Activated B cell treated with CpG ODN at 0.5 μM for 24 hours (primary cell): ENCODE measurements at regions not wholly inside any gene's neighbourhood (a gene's known extent, or its start where the extent isn't known, plus 50 kb on each side); places are given as distances from the start of the nearest gene placed in this dataset.

Source experiments
- ATAC-seq: fragments of 200-7000 bp; cut with Tn5 transposase; one replicate; pipeline ENCODE4 v1.10.0; 2021; ENCODE audit warnings: low read depth, mild to moderate bottlenecking, moderate library complexity
- CTCF ChIA-PET: fragments of 350-600 bp; sonication (Branson Sonifier 250); formaldehyde crosslinking; loops from one replicate; lab custom pipeline; 2021; ENCODE audit warnings: antibody characterized with exemption; lab: Charles Lee
- POLR2A ChIA-PET: fragments of 350-600 bp; sonication (Branson Sonifier 250); formaldehyde crosslinking; loops from one replicate; lab custom pipeline; 2021; ENCODE audit warnings: antibody characterized with exemption; lab: Charles Lee
- DNase-seq: peaks from one replicate; pipeline ENCODE4 v3.0.0; 2022
- H3K27ac Mint-ChIP-seq: one replicate; pipeline ENCODE4 v1.8.0; 2020; ENCODE audit warnings: mixed read lengths
- H3K27me3 Mint-ChIP-seq: one replicate; pipeline ENCODE4 v1.8.0; 2021; ENCODE audit warnings: mixed read lengths
- H3K36me3 Mint-ChIP-seq: one replicate; pipeline ENCODE4 v1.8.0; 2021; ENCODE audit warnings: low read depth, mixed read lengths
- H3K4me1 Mint-ChIP-seq: one replicate; pipeline ENCODE4 v1.8.0; 2021; ENCODE audit warnings: mixed read lengths
- H3K4me3 Mint-ChIP-seq: one replicate; pipeline ENCODE4 v1.8.0; 2020; ENCODE audit warnings: mild to moderate bottlenecking, mixed read lengths
- H3K9me3 Mint-ChIP-seq: one replicate; pipeline ENCODE4 v1.8.0; 2020; ENCODE audit warnings: mixed read lengths
- intact Hi-C: fragments of 100-400 bp; cut with micrococcal nuclease; formaldehyde crosslinking; loops from one replicate; pipeline ENCODE4 v1.15.1; 2024
- TF ChIP-seq, protein P1 (sequence below): fragments of 200-600 bp; IDR thresholded peaks from one replicate; pipeline ENCODE4 v1.8.0; 2022; ENCODE audit warnings: antibody characterized with exemption, mild to moderate bottlenecking

DNA sequence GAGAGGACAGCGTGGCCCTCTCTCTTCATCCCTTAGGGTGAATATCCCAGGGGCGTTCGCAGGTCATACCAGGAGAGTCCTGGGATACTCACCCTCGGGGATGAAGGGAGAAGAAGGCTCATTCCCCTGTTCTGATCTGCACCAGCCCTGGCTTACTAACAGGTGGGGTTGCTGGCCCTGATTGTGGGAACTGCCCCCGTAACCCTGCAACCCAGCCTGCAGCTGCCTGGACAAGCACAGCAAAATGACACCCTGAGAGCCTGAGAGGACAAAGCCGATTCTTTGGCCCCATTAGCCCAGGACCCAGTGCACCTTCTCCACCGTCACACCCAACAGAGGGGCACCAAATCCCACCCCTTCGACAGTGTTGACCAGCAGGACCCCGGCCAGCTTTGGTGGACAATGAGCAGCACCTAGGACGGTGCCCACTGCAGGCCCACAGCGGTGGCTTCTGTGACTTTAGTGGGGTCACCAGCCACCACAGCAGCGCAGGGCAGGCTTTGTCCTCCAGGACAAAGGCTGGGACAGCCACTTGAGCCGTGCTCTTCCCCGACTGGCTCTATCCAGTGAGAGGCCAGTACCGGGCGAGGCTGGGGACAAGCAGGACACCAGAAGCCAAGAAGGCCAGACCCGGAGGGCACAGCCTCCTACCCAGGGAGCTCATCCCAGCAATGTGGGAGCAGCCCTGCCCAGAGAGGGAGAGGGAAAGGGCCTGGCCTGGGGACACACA is 98.5 kb upstream of the RTL6 start:
- Mint-ChIP-seq H3K27me3 (peaks cover 24% of the 10 kb centered on the region), H3K4me3 (no peak overlapping the region), H3K4me1 (no peaks in the 10 kb centered on the region), H3K36me3 (no peaks in the 10 kb centered on the region), H3K27ac (no peak overlapping the region), H3K9me3 (no peaks in the 10 kb centered on the region)
- POLR2A ChIA-PET: no interaction called here
- DNase-seq (no peak), ATAC-seq (no peak)
- CTCF ChIA-PET: no interaction called here
- TF ChIP-seq, protein P1, sequence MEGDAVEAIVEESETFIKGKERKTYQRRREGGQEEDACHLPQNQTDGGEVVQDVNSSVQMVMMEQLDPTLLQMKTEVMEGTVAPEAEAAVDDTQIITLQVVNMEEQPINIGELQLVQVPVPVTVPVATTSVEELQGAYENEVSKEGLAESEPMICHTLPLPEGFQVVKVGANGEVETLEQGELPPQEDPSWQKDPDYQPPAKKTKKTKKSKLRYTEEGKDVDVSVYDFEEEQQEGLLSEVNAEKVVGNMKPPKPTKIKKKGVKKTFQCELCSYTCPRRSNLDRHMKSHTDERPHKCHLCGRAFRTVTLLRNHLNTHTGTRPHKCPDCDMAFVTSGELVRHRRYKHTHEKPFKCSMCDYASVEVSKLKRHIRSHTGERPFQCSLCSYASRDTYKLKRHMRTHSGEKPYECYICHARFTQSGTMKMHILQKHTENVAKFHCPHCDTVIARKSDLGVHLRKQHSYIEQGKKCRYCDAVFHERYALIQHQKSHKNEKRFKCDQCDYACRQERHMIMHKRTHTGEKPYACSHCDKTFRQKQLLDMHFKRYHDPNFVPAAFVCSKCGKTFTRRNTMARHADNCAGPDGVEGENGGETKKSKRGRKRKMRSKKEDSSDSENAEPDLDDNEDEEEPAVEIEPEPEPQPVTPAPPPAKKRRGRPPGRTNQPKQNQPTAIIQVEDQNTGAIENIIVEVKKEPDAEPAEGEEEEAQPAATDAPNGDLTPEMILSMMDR: no peak
- intact Hi-C loops: no loop called here

DNA sequence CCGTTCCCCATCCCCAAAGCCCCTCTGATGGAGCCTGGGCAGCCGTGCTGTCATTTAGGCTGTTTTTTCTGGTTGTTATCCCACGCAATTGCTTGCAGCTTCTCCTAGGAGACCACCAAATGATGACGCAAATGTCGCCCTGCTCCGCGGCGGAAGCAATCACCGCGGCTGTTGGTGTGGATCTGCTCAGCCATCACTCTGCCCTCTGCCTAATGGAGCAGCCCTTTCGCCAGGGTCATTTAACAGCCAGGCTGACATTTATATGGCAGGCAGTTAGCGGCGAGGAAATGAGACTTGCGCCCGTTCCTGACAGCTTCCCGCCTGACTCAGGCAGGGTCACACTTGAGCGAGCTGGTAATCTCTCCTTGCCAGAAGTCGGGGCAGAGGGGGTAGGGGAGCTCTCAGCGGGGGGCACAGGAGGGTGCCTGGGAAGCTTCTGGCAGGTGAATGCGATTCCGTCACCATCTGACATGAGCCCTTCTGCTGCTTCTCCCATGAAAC is 97.9 kb upstream of the RTL6 start:
- no peak overlapping the region for H3K4me3 Mint-ChIP-seq
- intact Hi-C loops: no loop called here
- no peaks in the 10 kb centered on the region for H3K9me3 Mint-ChIP-seq
- ChIA-PET CTCF (no interaction called here), POLR2A (no interaction called here)
- H3K4me1 Mint-ChIP-seq: no peaks in the 10 kb centered on the region
- DNase-seq (no peak), ATAC-seq (no peak)
- H3K27me3 Mint-ChIP-seq: peaks cover 23% of the 10 kb centered on the region
- H3K27ac Mint-ChIP-seq: no peak overlapping the region
- H3K36me3 Mint-ChIP-seq: no peaks in the 10 kb centered on the region
- TF ChIP-seq, protein P1: no peak

DNA sequence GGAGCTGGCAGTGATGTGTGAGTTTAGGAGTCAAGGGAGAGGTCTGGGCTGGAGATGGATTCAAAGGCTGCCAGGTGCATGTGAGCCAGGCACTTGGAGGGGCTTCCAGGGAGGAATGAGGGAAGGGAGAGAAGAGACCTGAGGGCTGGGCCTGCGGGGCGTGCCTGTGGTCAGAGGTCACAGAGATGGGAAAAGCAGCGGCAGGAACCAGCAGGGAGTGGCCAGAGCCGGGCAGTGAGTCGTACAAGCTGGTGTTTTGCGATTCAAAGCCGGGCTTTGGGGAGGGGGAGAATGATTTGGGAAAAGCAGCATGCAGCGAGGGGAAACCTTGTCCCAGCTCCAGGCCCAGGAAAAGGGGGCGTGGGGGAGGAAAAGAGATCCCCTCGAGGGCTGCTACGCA is 96.9 kb upstream of the RTL6 start:
- ChIA-PET CTCF (no interaction called here), POLR2A (no interaction called here)
- Mint-ChIP-seq H3K4me1 (no peaks in the 10 kb centered on the region), H3K27me3 (peaks cover 21% of the 10 kb centered on the region), H3K4me3 (no peak overlapping the region), H3K9me3 (no peaks in the 10 kb centered on the region), H3K36me3 (no peaks in the 10 kb centered on the region), H3K27ac (no peak overlapping the region)
- DNase-seq (no peak), ATAC-seq (no peak)
- TF ChIP-seq, protein P1: no peak
- intact Hi-C loops: no loop called here

DNA sequence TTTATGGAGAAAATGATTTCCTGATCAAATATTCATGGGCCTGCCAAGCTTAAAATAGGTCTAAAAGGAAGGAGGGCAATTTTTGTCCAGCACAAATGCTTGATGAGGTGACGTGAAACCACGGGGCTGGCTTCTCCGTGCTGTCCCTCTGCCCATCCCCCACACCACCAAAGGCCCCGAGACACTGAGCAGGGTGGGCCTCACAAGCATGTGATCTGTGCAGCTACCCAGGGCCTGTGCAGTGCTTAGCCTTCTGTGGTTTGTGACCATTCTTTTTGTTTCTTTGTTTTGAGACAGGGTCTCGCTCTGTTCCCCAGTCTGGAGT is 94.8 kb upstream of the RTL6 start:
- DNase-seq: no peak
- Mint-ChIP-seq H3K36me3 (no peaks in the 10 kb centered on the region), H3K9me3 (peaks cover 3% of the 10 kb centered on the region), H3K27ac (no peak overlapping the region), H3K27me3 (peaks cover 18% of the 10 kb centered on the region), H3K4me3 (no peak overlapping the region), H3K4me1 (no peaks in the 10 kb centered on the region)
- ChIA-PET POLR2A (no interaction called here), CTCF (no interaction called here)
- intact Hi-C loops: no loop called here
- ATAC-seq: no peak
- TF ChIP-seq, protein P1: no peak

DNA sequence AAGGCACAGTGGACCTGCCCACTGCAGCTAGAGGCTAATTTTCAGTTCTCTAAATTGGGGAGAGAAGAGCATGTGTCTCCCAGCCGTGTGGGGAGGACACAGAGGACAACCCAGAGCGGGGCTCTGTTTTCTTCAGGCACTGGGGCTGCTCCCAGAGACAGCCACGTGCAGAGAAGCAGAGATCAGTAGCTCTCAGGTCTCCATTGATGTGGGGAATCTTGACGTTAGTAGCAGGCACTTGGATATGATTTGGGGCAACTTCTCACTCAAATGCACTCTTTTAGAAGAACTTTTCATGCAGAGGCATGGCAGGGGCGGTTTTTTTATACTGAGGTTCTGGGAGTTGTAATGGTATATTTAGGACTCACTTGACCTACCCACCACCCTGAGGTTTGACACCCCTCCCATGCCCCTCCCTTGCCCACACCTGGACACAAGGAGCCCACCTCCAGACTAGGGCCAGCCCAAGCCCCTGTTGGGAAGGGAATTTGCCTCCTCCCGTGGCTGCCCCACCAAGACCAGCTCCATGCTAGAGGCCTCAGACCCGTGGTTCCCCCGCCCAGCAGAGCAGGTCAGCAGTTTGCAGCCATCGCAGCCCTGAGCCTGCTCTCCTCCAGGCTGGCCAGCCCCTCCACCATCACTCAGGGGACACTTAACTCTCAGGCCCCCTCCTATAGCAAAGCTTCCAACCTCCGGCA is 94.2 kb upstream of the RTL6 start:
- H3K27me3 Mint-ChIP-seq: peaks cover 18% of the 10 kb centered on the region
- ChIA-PET CTCF (no interaction called here), POLR2A (no interaction called here)
- intact Hi-C loops: no loop called here
- no peak for DNase-seq
- H3K27ac Mint-ChIP-seq: no peak overlapping the region
- TF ChIP-seq, protein P1: no peak
- no peak for ATAC-seq
- peaks cover 3% of the 10 kb centered on the region for H3K9me3 Mint-ChIP-seq
- no peak overlapping the region for H3K4me3 Mint-ChIP-seq
- no peaks in the 10 kb centered on the region for H3K36me3 Mint-ChIP-seq
- no peaks in the 10 kb centered on the region for H3K4me1 Mint-ChIP-seq
